H1 (cell line): ENCODE measurements at regions not wholly inside any gene's neighbourhood (a gene's known extent, or its start where the extent isn't known, plus 50 kb on each side); places are given as distances from the start of the nearest gene placed in this dataset.

Source experiments
- SIRT6 ChIP-seq: IDR thresholded peaks from one replicate; pipeline ENCODE4 v1.7.1; 2012; ENCODE audit warnings: low read length, inconsistent platforms
- TF ChIP-seq, protein P1 (sequence below): fragments of 300-600 bp; sonication (generic); IDR thresholded peaks from 2 replicates; pipeline ENCODE4 v1.7.1; 2012; ENCODE audit warnings: low read length, moderate library complexity, mild to moderate bottlenecking, inconsistent platforms; ENCODE audit not compliant: insufficient replicate concordance
- TF ChIP-seq, protein P2 (sequence below): IDR thresholded peaks from 2 replicates; pipeline ENCODE4 v1.6.1; 2012; ENCODE audit warnings: inconsistent platforms

DNA sequence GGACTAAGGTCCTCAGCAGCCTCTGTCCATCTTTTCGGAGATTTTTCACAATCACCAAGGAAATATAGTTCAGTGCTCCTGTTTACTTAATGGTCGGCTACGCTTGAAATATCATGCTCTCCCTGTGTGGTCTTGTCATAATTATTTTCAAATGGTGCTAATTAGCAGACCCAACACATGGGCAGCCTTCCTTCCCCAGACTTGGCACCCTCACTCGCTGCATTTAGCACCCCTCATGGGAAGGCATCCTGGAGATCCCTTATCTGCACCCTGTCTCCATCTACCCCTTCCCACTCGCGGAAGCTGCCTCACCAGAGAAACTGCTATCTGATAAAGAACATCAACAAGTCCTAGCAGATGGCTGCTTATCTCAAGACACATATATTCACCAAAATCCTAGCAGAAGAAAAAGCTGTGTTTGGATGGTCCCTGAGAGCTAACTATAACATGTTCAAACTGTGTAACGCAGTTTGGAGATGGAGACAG is 131.0 kb upstream of the ESR1 start (continued):
- TF ChIP-seq, protein P1, sequence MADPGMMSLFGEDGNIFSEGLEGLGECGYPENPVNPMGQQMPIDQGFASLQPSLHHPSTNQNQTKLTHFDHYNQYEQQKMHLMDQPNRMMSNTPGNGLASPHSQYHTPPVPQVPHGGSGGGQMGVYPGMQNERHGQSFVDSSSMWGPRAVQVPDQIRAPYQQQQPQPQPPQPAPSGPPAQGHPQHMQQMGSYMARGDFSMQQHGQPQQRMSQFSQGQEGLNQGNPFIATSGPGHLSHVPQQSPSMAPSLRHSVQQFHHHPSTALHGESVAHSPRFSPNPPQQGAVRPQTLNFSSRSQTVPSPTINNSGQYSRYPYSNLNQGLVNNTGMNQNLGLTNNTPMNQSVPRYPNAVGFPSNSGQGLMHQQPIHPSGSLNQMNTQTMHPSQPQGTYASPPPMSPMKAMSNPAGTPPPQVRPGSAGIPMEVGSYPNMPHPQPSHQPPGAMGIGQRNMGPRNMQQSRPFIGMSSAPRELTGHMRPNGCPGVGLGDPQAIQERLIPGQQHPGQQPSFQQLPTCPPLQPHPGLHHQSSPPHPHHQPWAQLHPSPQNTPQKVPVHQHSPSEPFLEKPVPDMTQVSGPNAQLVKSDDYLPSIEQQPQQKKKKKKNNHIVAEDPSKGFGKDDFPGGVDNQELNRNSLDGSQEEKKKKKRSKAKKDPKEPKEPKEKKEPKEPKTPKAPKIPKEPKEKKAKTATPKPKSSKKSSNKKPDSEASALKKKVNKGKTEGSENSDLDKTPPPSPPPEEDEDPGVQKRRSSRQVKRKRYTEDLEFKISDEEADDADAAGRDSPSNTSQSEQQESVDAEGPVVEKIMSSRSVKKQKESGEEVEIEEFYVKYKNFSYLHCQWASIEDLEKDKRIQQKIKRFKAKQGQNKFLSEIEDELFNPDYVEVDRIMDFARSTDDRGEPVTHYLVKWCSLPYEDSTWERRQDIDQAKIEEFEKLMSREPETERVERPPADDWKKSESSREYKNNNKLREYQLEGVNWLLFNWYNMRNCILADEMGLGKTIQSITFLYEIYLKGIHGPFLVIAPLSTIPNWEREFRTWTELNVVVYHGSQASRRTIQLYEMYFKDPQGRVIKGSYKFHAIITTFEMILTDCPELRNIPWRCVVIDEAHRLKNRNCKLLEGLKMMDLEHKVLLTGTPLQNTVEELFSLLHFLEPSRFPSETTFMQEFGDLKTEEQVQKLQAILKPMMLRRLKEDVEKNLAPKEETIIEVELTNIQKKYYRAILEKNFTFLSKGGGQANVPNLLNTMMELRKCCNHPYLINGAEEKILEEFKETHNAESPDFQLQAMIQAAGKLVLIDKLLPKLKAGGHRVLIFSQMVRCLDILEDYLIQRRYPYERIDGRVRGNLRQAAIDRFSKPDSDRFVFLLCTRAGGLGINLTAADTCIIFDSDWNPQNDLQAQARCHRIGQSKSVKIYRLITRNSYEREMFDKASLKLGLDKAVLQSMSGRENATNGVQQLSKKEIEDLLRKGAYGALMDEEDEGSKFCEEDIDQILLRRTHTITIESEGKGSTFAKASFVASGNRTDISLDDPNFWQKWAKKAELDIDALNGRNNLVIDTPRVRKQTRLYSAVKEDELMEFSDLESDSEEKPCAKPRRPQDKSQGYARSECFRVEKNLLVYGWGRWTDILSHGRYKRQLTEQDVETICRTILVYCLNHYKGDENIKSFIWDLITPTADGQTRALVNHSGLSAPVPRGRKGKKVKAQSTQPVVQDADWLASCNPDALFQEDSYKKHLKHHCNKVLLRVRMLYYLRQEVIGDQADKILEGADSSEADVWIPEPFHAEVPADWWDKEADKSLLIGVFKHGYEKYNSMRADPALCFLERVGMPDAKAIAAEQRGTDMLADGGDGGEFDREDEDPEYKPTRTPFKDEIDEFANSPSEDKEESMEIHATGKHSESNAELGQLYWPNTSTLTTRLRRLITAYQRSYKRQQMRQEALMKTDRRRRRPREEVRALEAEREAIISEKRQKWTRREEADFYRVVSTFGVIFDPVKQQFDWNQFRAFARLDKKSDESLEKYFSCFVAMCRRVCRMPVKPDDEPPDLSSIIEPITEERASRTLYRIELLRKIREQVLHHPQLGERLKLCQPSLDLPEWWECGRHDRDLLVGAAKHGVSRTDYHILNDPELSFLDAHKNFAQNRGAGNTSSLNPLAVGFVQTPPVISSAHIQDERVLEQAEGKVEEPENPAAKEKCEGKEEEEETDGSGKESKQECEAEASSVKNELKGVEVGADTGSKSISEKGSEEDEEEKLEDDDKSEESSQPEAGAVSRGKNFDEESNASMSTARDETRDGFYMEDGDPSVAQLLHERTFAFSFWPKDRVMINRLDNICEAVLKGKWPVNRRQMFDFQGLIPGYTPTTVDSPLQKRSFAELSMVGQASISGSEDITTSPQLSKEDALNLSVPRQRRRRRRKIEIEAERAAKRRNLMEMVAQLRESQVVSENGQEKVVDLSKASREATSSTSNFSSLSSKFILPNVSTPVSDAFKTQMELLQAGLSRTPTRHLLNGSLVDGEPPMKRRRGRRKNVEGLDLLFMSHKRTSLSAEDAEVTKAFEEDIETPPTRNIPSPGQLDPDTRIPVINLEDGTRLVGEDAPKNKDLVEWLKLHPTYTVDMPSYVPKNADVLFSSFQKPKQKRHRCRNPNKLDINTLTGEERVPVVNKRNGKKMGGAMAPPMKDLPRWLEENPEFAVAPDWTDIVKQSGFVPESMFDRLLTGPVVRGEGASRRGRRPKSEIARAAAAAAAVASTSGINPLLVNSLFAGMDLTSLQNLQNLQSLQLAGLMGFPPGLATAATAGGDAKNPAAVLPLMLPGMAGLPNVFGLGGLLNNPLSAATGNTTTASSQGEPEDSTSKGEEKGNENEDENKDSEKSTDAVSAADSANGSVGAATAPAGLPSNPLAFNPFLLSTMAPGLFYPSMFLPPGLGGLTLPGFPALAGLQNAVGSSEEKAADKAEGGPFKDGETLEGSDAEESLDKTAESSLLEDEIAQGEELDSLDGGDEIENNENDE = no peak
- TF ChIP-seq SIRT6 = no peak
- TF ChIP-seq, protein P2, sequence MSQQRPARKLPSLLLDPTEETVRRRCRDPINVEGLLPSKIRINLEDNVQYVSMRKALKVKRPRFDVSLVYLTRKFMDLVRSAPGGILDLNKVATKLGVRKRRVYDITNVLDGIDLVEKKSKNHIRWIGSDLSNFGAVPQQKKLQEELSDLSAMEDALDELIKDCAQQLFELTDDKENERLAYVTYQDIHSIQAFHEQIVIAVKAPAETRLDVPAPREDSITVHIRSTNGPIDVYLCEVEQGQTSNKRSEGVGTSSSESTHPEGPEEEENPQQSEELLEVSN = no peak
- TF ChIP-seq, all 59 proteins: peak for 0
